ENCODE measurements at regions not wholly inside any gene's neighbourhood (a gene's known extent, or its start where the extent isn't known, plus 50 kb on each side); places are given as distances from the start of the nearest gene placed in this dataset.
"Not testable (repeated sequence)": the region's sequence is repeated elsewhere in the genome, so short reads cannot be mapped to it uniquely, and the experiment has no call there.

DNA sequence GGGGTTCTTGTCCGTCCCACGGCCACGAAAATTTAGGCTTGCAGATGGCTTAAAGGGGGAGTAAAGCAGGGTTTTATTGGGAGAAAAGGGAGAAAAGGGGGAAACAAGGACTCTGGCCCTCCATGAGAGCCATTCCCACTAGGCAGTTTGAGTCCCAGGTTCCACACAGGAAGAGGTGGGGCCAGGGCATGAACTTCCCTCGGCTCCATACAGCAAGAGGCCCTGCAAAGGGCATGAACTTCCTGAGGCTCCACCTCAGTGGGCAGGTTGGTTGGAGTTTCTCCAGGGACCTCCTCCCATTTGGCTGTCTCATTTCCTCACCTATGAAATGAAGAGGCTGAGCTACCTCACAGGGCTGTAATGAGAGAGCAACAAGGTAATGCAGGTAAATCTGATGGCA lies 229.7 kb downstream of the MAT2B start:
- Histone ChIP-seq H2AFZ (ENCODE audit: low read depth, low read length) (no peak overlapping the region), H3K9me3 (ENCODE audit: low read length) (no peaks in the 10 kb centered on the region), H3K27me3 (ENCODE audit: insufficient read depth, low read length) (no peaks in the 10 kb centered on the region), H3K4me3 (ENCODE audit: low read length) (no peak overlapping the region), H3K4me1 (ENCODE audit: insufficient read depth, low read length) (no peaks in the 10 kb centered on the region), H3K36me3 (ENCODE audit: insufficient read depth, low read length) (no peaks in the 10 kb centered on the region)

DNA sequence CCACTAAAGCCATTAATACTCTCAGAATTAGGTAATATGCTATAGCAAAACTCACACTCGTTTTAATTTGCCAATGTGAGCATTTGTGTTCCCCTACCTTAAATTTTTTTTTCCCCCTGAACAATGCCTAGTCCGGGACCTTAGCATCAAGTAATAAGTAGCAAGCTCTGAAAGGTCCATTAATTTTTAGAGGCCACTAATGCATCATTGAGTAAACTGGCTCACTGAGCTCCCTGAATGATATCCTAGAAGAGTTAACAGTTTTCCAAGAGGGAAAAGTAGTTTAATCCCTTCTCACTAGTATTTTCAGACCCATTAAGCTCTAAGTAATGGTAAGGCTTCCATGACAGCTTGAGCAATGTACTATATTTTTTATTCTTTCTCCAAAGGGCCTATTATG lies 242.2 kb downstream of the MAT2B start:
- Histone ChIP-seq H2AFZ (ENCODE audit: low read depth, low read length) (no peak overlapping the region), H3K4me3 (ENCODE audit: low read length) (no peak overlapping the region), H3K4me1 (ENCODE audit: insufficient read depth, low read length) (no peaks in the 10 kb centered on the region), H3K27me3 (ENCODE audit: insufficient read depth, low read length) (no peaks in the 10 kb centered on the region), H3K36me3 (ENCODE audit: insufficient read depth, low read length) (no peaks in the 10 kb centered on the region), H3K9me3 (ENCODE audit: low read length) (no peaks in the 10 kb centered on the region)

DNA sequence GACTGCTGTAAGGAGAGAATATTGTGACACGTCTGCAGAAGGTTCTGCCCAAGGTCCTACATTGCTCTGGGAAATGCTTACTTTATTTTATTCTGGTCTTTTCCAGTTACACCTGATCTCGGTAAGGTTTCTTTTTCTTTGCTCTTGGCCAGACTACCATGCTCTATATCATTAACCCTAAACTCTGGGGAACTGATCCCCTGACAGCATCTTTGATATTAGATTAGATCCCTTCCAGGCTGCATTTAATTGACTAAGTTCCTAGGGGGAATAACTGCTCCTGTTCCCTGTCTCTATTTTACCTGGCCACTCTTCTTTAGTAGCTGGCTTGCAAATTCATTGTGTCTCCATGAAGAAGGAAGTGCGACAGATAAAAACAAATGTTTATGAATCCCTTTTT lies 243.5 kb downstream of the MAT2B start:
- no peaks in the 10 kb centered on the region for H3K4me1 ChIP-seq (ENCODE audit: insufficient read depth, low read length)
- no peak overlapping the region for H2AFZ ChIP-seq (ENCODE audit: low read depth, low read length)
- no peak overlapping the region for H3K4me3 ChIP-seq (ENCODE audit: low read length)

DNA sequence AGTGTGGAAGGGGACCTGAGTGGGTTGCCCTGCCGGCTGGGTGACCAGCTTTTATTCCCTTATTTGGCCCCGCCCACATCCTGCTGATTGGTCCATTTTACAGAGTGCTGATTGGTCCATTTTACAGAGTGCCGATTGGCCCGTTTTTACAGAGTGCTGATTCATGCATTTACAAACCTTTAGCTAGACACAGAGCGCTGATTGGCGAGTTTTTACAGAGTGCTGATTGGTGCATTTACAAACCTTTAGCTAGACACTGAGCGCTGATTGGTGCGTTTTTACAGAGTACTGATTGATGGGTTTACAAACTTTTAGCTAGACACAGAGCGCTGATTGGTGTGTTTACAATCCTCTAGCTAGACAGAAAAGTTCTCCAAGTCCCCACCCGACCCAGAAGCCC lies 245.0 kb downstream of the MAT2B start:
- not testable (repeated sequence) for H3K4me3 ChIP-seq (ENCODE audit: low read length); H2AFZ ChIP-seq (ENCODE audit: low read depth, low read length); H3K9me3 ChIP-seq (ENCODE audit: low read length); H3K27me3 ChIP-seq (ENCODE audit: insufficient read depth, low read length); H3K36me3 ChIP-seq (ENCODE audit: insufficient read depth, low read length); H3K4me1 ChIP-seq (ENCODE audit: insufficient read depth, low read length)

More for the DNA sequence above, 243.5 kb downstream of the MAT2B start:
- no peaks in the 10 kb centered on the region for H3K36me3 ChIP-seq (ENCODE audit: insufficient read depth, low read length)
- no peaks in the 10 kb centered on the region for H3K27me3 ChIP-seq (ENCODE audit: insufficient read depth, low read length)
- H3K9me3 ChIP-seq (ENCODE audit: low read length), result no peaks in the 10 kb centered on the region

DNA sequence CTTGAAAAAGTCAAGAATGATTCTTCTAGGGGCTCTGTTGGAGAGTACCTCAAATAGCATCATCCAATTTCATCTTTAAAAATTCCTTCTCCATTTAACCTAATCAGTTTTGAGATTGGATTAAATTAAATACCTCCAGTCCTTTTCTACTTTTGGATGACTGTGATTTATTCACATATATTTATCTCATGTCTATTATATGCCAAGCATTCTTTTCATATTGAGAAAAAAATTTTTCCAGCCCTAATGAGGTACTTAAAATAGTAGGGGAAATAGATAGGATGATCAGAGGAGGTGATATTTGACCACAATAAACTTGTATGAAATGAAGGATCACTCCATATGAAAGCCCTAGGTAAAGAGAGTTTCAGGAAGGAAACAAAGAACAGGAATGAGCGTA lies 250.1 kb downstream of the MAT2B start:
- Histone ChIP-seq H2AFZ (ENCODE audit: low read depth, low read length) (no peak overlapping the region), H3K4me1 (ENCODE audit: insufficient read depth, low read length) (no peaks in the 10 kb centered on the region), H3K4me3 (ENCODE audit: low read length) (no peak overlapping the region), H3K9me3 (ENCODE audit: low read length) (no peaks in the 10 kb centered on the region), H3K36me3 (ENCODE audit: insufficient read depth, low read length) (no peaks in the 10 kb centered on the region), H3K27me3 (ENCODE audit: insufficient read depth, low read length) (no peaks in the 10 kb centered on the region)

DNA sequence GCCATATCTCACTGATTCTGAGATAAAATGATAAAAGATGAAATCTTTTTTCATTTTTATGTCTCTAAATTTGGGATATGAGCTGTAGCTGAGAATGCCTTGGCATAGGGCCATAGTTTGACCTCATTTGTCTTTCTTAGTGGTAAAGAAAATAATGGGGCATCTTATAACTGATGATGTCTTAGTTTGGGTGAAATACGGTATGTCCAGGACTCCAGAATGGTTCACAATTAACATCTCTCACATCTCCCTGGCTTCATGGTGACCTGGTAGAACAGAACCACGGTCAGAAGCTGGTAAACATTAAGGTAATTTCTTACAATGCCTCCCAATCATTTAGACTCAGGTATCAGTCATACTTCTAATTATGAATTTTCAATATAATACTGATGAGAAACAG lies 250.8 kb downstream of the MAT2B start:
- Histone ChIP-seq H3K4me3 (ENCODE audit: low read length) (no peak overlapping the region), H2AFZ (ENCODE audit: low read depth, low read length) (no peak overlapping the region), H3K4me1 (ENCODE audit: insufficient read depth, low read length) (no peaks in the 10 kb centered on the region)

DNA sequence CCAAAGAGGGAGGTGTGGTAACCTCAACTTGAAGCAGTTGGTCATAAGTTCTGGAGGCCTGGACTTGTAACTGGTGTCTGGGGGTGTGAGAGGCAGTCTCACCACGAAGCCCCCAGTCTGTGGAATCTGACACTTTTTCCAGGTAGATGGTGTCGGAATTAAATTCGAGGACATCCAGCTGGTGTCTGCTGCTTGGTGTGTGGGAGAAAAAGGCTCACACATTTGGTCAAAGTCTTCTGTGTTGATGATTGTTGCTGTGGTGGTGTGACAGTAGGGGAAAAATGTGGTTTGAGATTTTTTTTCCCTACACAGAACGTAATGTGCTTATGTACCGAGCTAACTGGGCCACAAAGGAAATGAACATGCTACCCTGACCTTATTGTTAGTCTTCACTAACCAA lies 251.9 kb downstream of the MAT2B start:
- Histone ChIP-seq H2AFZ (ENCODE audit: low read depth, low read length) (no peak overlapping the region), H3K4me1 (ENCODE audit: insufficient read depth, low read length) (no peaks in the 10 kb centered on the region), H3K4me3 (ENCODE audit: low read length) (no peak overlapping the region), H3K36me3 (ENCODE audit: insufficient read depth, low read length) (no peaks in the 10 kb centered on the region), H3K9me3 (ENCODE audit: low read length) (no peaks in the 10 kb centered on the region), H3K27me3 (ENCODE audit: insufficient read depth, low read length) (no peaks in the 10 kb centered on the region)

More for the DNA sequence above, 250.8 kb downstream of the MAT2B start:
- H3K27me3 ChIP-seq (ENCODE audit: insufficient read depth, low read length), result no peaks in the 10 kb centered on the region
- H3K36me3 ChIP-seq (ENCODE audit: insufficient read depth, low read length), result no peaks in the 10 kb centered on the region
- H3K9me3 ChIP-seq (ENCODE audit: low read length), result no peaks in the 10 kb centered on the region

DNA sequence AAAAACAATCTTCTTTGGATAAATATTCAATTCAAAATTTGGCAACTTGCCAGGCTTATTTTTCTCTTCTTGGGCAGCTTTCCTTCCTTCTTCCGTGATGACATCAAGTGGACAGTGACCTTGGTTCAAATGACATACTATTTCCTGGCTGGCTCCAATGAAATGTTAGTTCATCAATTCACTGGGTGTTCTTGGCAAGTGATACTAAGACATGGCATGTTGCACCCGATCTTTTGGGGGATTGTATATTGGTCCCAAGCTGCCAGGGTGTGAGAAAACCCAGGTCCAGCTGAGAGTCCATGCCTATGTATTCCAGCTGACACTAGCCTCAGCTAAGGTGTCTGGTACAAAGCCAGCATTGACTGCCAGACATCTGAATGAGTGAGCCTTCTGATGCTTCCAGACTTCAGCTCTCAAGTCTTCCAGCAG lies 252.9 kb downstream of the MAT2B start:
- H3K4me1 ChIP-seq (ENCODE audit: insufficient read depth, low read length), result no peaks in the 10 kb centered on the region

DNA sequence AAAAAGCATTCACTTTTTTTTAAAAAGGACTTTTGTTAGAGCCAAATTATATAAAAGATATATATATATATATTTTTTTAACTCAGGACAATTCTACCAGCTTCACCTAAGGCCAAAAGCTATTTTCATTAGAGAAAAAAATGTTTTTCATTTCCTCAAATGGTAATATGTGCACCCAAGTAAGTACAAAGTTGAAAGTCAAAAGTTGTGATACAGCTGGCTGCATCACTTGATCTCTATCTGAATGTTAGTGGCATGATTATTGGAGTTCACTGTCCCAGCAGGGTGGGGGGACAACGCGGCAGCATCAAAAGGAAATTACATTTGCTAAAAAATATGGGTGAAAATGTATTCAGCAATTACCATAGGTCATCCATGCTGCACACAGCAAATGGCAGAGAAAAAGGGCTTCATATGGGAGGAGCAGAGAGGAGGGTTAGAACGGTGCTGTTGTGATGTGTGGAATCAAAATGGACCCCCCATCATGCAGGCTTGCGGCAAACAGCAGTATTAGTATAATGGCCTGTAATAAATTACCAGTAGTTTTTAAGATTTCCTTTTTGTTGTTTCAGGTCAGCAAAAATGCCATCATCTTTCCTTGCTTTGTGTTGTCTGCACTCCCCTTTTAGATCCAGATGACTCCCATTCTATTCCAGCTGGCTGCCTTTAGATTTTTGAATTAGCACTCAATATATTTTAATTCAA lies 253.7 kb downstream of the MAT2B start:
- H3K27me3 ChIP-seq (ENCODE audit: insufficient read depth, low read length), result no peaks in the 10 kb centered on the region
- no peaks in the 10 kb centered on the region for H3K4me1 ChIP-seq (ENCODE audit: insufficient read depth, low read length)
- no peak overlapping the region for H3K4me3 ChIP-seq (ENCODE audit: low read length)
- no peak overlapping the region for H2AFZ ChIP-seq (ENCODE audit: low read depth, low read length)
- H3K9me3 ChIP-seq (ENCODE audit: low read length), result no peaks in the 10 kb centered on the region
- H3K36me3 ChIP-seq (ENCODE audit: insufficient read depth, low read length), result no peaks in the 10 kb centered on the region

More for the DNA sequence above, 252.9 kb downstream of the MAT2B start:
- Histone ChIP-seq H2AFZ (ENCODE audit: low read depth, low read length) (no peak overlapping the region), H3K27me3 (ENCODE audit: insufficient read depth, low read length) (no peaks in the 10 kb centered on the region), H3K4me3 (ENCODE audit: low read length) (no peak overlapping the region), H3K36me3 (ENCODE audit: insufficient read depth, low read length) (no peaks in the 10 kb centered on the region), H3K9me3 (ENCODE audit: low read length) (no peaks in the 10 kb centered on the region)

DNA sequence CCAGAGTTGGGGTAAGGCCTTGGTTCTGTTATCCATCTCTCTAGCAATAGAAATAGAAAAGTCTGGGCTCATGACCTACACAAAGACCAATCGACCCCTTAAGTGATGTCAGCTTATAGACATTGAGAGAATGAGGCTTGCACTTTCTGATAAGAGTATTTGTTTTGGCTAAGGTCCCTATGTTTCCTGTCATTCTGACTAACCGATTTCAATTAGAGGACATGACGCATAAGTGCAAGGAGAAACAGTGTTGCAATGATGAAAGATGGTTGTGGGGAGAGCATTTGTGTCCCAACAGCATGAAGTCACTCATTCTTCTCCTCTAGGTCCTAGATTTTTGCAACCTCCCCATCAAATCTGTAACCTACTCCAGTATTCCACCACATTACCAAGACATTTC lies 255.1 kb downstream of the MAT2B start:
- Histone ChIP-seq H3K4me3 (ENCODE audit: low read length) (no peak overlapping the region), H3K27me3 (ENCODE audit: insufficient read depth, low read length) (no peaks in the 10 kb centered on the region), H2AFZ (ENCODE audit: low read depth, low read length) (no peak overlapping the region), H3K9me3 (ENCODE audit: low read length) (no peaks in the 10 kb centered on the region), H3K36me3 (ENCODE audit: insufficient read depth, low read length) (no peaks in the 10 kb centered on the region), H3K4me1 (ENCODE audit: insufficient read depth, low read length) (no peaks in the 10 kb centered on the region)

DNA sequence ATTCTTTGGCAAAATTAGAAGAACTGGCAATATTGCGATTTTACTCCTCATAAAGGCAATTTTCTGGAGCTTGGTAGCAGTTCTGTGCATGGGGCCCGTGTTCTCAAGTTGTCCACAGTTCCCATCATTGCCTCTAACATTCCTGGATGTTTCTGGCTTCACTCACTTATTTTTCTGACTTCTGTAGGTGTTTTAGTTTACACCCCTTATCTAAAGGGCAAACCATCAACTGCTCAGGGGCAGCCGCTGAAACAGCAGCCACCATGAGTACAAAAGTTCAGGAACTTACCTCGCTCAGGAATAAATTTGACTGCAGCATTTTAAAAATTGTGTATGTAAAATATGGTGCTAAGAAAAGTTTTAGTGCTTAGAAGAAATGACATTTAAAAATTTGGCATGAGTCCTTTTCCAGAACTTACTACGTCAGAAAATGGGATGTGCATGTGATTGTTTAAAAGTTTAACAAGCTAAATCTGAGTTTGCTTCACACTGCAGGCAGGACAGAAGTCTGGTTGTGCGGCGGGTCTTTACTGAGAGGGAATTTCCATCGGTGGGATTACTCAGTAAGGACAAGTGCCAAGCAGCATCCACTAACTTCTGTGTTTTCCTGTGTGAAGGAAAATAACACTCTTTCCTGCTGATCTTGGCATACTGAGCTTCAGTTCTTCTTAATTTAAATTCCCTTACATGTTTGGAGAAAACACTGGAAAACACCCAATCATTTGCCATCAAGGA lies 261.7 kb downstream of the MAT2B start:
- no peaks in the 10 kb centered on the region for H3K27me3 ChIP-seq (ENCODE audit: insufficient read depth, low read length)
- H2AFZ ChIP-seq (ENCODE audit: low read depth, low read length), result no peak overlapping the region
- H3K4me1 ChIP-seq (ENCODE audit: insufficient read depth, low read length), result peaks cover 6% of the 10 kb centered on the region
- H3K9me3 ChIP-seq (ENCODE audit: low read length), result no peaks in the 10 kb centered on the region
- no peaks in the 10 kb centered on the region for H3K36me3 ChIP-seq (ENCODE audit: insufficient read depth, low read length)
- H3K4me3 ChIP-seq (ENCODE audit: low read length), result no peak overlapping the region

DNA sequence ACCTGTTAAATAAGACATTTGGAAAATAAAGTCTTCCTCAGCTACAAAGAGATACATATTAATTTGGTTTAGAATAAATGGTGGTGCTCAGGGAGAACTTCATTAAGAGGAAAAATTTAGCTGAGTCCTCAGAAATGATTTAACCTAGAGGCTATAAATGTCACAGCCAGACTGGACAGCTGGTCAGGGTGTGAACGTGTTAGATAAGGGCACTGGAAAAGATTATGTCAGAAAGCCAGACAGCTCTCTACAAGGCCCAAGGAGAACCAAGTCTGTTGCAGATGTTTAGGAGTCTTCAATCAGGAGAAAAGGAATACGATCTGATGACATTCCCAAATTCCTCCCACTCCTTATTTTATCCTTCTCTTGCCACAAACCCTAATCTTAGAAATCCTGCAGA lies 265.2 kb downstream of the MAT2B start:
- peaks cover 13% of the 10 kb centered on the region for H3K4me1 ChIP-seq (ENCODE audit: insufficient read depth, low read length)
- no peaks in the 10 kb centered on the region for H3K36me3 ChIP-seq (ENCODE audit: insufficient read depth, low read length)
- no peak overlapping the region for H3K4me3 ChIP-seq (ENCODE audit: low read length)
- no peak overlapping the region for H2AFZ ChIP-seq (ENCODE audit: low read depth, low read length)
- no peaks in the 10 kb centered on the region for H3K9me3 ChIP-seq (ENCODE audit: low read length)
- no peaks in the 10 kb centered on the region for H3K27me3 ChIP-seq (ENCODE audit: insufficient read depth, low read length)

DNA sequence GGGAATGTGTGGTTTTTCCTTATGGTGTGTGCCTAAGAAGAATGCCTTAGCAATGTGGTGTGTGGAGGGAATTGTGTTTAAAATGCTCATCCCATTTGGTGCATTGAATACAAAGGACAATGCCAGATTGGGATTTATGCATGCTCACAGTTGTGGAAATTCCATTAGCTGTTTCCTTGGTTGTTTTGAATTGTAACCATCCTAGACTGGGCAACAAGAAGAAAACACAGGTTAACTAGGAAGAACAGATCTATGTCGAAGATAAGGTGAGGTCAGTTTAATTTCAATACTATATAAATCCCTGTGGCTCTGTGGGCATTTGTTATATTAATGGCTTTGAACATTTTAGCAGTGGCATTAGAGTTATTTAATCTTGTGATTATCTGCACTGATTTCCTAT lies 266.8 kb downstream of the MAT2B start:
- Histone ChIP-seq H3K27me3 (ENCODE audit: insufficient read depth, low read length) (no peaks in the 10 kb centered on the region), H3K36me3 (ENCODE audit: insufficient read depth, low read length) (no peaks in the 10 kb centered on the region), H2AFZ (ENCODE audit: low read depth, low read length) (peak overlapping the region; percentile 10), H3K9me3 (ENCODE audit: low read length) (no peaks in the 10 kb centered on the region), H3K4me3 (ENCODE audit: low read length) (no peak overlapping the region), H3K4me1 (ENCODE audit: insufficient read depth, low read length) (peaks cover 13% of the 10 kb centered on the region)

Measured in neuron (in vitro differentiated cells).